ENCODE measurements at regions not wholly inside any gene's neighbourhood (a gene's known extent, or its start where the extent isn't known, plus 50 kb on each side); places are given as distances from the start of the nearest gene placed in this dataset.

DNA sequence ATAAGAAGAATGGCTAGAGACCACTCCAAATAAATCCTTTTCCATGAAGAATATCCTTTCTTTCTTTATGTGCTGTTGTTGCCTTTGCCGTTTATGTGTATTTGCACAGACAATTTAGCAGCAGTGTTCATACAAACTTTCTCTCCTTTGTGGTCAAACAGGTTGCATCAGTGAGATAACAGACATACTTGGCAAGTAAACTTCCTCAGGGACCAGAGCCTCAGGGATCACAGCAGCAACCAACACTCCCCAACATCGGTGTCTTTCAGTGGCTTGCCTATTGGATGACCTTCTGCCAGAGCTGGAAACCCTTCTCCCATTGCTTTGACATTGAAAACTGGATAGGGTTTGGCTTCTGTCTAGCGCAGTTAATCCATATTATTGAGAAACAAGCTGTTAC, 252.2 kb downstream of the BTG1 start:
- TF ChIP-seq RAD21 (IDR thresholded peaks at IDR 0.05) (no peak), SP1 (IDR thresholded peaks at IDR 0.05) (no peak), FOXA2 (IDR thresholded peaks at IDR 0.05) (no peak), HNF4G (IDR thresholded peaks at IDR 0.05) (no peak), YY1 (IDR thresholded peaks at IDR 0.05) (no peak), EGR1 (IDR thresholded peaks at IDR 0.05; ENCODE audit: low read depth in 2 of 2) (no peak), FOXA1 (IDR thresholded peaks at IDR 0.05) (no peak), TAF1 (conservative IDR thresholded peaks at IDR 0.05) (no peak), GABPA (IDR thresholded peaks at IDR 0.05 in 1 of 2, conservative IDR thresholded peaks at IDR 0.05 in 1 of 2) (no peak)
- TF ChIP-seq, protein P1, sequence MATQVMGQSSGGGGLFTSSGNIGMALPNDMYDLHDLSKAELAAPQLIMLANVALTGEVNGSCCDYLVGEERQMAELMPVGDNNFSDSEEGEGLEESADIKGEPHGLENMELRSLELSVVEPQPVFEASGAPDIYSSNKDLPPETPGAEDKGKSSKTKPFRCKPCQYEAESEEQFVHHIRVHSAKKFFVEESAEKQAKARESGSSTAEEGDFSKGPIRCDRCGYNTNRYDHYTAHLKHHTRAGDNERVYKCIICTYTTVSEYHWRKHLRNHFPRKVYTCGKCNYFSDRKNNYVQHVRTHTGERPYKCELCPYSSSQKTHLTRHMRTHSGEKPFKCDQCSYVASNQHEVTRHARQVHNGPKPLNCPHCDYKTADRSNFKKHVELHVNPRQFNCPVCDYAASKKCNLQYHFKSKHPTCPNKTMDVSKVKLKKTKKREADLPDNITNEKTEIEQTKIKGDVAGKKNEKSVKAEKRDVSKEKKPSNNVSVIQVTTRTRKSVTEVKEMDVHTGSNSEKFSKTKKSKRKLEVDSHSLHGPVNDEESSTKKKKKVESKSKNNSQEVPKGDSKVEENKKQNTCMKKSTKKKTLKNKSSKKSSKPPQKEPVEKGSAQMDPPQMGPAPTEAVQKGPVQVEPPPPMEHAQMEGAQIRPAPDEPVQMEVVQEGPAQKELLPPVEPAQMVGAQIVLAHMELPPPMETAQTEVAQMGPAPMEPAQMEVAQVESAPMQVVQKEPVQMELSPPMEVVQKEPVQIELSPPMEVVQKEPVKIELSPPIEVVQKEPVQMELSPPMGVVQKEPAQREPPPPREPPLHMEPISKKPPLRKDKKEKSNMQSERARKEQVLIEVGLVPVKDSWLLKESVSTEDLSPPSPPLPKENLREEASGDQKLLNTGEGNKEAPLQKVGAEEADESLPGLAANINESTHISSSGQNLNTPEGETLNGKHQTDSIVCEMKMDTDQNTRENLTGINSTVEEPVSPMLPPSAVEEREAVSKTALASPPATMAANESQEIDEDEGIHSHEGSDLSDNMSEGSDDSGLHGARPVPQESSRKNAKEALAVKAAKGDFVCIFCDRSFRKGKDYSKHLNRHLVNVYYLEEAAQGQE (IDR thresholded peaks at IDR 0.05): no peak
- TF ChIP-seq, protein P2, sequence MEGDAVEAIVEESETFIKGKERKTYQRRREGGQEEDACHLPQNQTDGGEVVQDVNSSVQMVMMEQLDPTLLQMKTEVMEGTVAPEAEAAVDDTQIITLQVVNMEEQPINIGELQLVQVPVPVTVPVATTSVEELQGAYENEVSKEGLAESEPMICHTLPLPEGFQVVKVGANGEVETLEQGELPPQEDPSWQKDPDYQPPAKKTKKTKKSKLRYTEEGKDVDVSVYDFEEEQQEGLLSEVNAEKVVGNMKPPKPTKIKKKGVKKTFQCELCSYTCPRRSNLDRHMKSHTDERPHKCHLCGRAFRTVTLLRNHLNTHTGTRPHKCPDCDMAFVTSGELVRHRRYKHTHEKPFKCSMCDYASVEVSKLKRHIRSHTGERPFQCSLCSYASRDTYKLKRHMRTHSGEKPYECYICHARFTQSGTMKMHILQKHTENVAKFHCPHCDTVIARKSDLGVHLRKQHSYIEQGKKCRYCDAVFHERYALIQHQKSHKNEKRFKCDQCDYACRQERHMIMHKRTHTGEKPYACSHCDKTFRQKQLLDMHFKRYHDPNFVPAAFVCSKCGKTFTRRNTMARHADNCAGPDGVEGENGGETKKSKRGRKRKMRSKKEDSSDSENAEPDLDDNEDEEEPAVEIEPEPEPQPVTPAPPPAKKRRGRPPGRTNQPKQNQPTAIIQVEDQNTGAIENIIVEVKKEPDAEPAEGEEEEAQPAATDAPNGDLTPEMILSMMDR (IDR thresholded peaks at IDR 0.05; ENCODE audit: low read depth, low read length, missing input control): no peak
- TF ChIP-seq, protein P3, sequence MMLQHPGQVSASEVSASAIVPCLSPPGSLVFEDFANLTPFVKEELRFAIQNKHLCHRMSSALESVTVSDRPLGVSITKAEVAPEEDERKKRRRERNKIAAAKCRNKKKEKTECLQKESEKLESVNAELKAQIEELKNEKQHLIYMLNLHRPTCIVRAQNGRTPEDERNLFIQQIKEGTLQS (IDR thresholded peaks at IDR 0.05): no peak
- TF ChIP-seq, protein P4, sequence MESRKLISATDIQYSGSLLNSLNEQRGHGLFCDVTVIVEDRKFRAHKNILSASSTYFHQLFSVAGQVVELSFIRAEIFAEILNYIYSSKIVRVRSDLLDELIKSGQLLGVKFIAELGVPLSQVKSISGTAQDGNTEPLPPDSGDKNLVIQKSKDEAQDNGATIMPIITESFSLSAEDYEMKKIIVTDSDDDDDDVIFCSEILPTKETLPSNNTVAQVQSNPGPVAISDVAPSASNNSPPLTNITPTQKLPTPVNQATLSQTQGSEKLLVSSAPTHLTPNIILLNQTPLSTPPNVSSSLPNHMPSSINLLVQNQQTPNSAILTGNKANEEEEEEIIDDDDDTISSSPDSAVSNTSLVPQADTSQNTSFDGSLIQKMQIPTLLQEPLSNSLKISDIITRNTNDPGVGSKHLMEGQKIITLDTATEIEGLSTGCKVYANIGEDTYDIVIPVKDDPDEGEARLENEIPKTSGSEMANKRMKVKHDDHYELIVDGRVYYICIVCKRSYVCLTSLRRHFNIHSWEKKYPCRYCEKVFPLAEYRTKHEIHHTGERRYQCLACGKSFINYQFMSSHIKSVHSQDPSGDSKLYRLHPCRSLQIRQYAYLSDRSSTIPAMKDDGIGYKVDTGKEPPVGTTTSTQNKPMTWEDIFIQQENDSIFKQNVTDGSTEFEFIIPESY (IDR thresholded peaks at IDR 0.05): no peak
- TF ChIP-seq, protein P5, sequence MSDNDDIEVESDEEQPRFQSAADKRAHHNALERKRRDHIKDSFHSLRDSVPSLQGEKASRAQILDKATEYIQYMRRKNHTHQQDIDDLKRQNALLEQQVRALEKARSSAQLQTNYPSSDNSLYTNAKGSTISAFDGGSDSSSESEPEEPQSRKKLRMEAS (IDR thresholded peaks at IDR 0.05): no peak
- H3K9me3 ChIP-seq (ENCODE audit: control insufficient read depth in 4 of 4, low read length in 3 of 4): no peaks in the 10 kb centered on the region
- no peaks in the 10 kb centered on the region for H3K36me3 ChIP-seq (ENCODE audit: control insufficient read depth in 4 of 4, insufficient read depth in 3 of 4, low read depth in 1 of 4, low read length in 3 of 4)
- H3K27ac ChIP-seq (ENCODE audit: low read depth in 1 of 2, low read length in 2 of 2): no peak overlapping the region
- no peak overlapping the region for H3K9ac ChIP-seq (ENCODE audit: low read depth in 1 of 2, low read length in 2 of 2)
- H3K4me1 ChIP-seq (ENCODE audit: control insufficient read depth in 4 of 4, insufficient read depth in 4 of 4, low read length in 3 of 4): peaks cover 0 to under 1% (median 0%) of the 10 kb centered on the region in 4 donors
- no peaks in the 10 kb centered on the region for H3K27me3 ChIP-seq (ENCODE audit: control insufficient read depth in 4 of 4, insufficient read depth in 4 of 4, low read length in 3 of 4)
- WGBS: 49% methylated on average over 3 of the region's 3 CpGs
- H3K4me3 ChIP-seq (ENCODE audit: low read depth in 1 of 3, low read length in 3 of 3): no peak overlapping the region
- DNase-seq (ENCODE audit: low spot score): no peak

DNA sequence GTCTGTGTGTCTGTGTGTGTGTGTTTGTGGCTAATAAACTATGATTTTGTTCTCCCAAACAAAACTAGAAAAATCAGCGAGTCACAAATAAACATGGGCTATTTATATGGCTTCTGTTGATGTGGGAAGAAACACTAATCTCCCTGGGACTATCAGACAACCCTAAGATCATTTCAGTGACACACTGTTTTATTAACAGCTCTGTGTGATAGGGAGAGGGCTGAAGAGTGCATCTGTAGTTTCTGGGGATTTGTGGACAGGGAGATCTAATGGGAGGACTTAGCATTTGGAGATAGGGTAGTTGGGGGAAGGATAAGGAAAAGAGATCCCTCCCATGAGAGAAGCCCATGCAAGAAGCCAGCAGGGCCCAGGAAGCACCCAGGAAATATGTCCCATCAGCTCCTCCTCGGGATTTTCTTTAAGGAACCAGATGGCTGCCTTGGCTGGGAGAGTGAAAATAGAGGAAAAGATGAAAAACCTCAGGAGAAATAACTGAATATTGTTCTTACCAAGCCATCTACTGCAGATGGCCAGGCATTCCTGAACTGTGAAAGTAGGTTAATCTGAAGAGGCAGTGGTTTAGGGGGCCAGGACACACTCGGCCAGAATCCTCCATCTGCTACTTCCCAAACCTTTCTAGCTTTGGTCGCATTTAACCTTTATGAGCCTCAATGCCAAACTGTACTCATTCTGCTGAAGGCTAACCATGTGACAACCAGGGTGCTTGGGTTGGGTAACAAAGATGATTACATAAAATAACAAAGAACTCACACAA, 253.4 kb downstream of the BTG1 start:
- TF ChIP-seq, protein P3 (IDR thresholded peaks at IDR 0.05): no peak
- TF ChIP-seq FOXA1 (IDR thresholded peaks at IDR 0.05): no peak
- no peak for TF ChIP-seq HNF4G (IDR thresholded peaks at IDR 0.05)
- Histone ChIP-seq H3K4me1 (ENCODE audit: control insufficient read depth in 4 of 4, insufficient read depth in 4 of 4, low read length in 3 of 4) (no peaks in the 10 kb centered on the region), H3K36me3 (ENCODE audit: control insufficient read depth in 4 of 4, insufficient read depth in 3 of 4, low read depth in 1 of 4, low read length in 3 of 4) (no peaks in the 10 kb centered on the region), H3K4me3 (ENCODE audit: low read depth in 1 of 3, low read length in 3 of 3) (no peak overlapping the region), H3K9me3 (ENCODE audit: control insufficient read depth in 4 of 4, low read length in 3 of 4) (no peaks in the 10 kb centered on the region), H3K9ac (ENCODE audit: low read depth in 1 of 2, low read length in 2 of 2) (no peak overlapping the region), H3K27me3 (ENCODE audit: control insufficient read depth in 4 of 4, insufficient read depth in 4 of 4, low read length in 3 of 4) (no peaks in the 10 kb centered on the region), H3K27ac (ENCODE audit: low read depth in 1 of 2, low read length in 2 of 2) (no peak overlapping the region)
- DNase-seq (ENCODE audit: low spot score): no peak
- WGBS: 79% methylated on average over 4 of the region's 4 CpGs

Data from liver (tissue), 8 donors.